Suprapubic skin (tissue), 4 donors: ENCODE measurements at regions not wholly inside any gene's neighbourhood (a gene's known extent, or its start where the extent isn't known, plus 50 kb on each side); places are given as distances from the start of the nearest gene placed in this dataset.

Experiments
- EP300 ChIP-seq: sonication (generic); formaldehyde crosslinking; IDR thresholded peaks from one replicate; pipeline ENCODE4 v1.6.1; 2017; ENCODE audit warnings: antibody characterized with exemption
- POLR2A ChIP-seq, 2 donors: fragments of 450-650 bp; IDR thresholded peaks; one replicate each; pipeline ENCODE4 v1.6.1; 2017; ENCODE audit warnings: antibody characterized with exemption in 2 of 2, mild to moderate bottlenecking in 2 of 2, moderate library complexity in 2 of 2
- POLR2AphosphoS5 ChIP-seq, 3 donors: sonication (generic); formaldehyde crosslinking; IDR thresholded peaks; one replicate each; pipeline ENCODE4 v1.6.1; 2017; ENCODE audit warnings: antibody characterized with exemption in 3 of 3
- TF ChIP-seq, protein P1 (sequence below), 2 donors: fragments of 200-600 bp in 1 of 2; fragments of 450-650 bp in 1 of 2; sonication (generic) in 1 of 2; IDR thresholded peaks; one replicate each; pipeline ENCODE4 v1.5.1; 2016 to 2019; ENCODE audit warnings: antibody characterized with exemption in 2 of 2, mild to moderate bottlenecking in 1 of 2, moderate library complexity in 1 of 2

DNA sequence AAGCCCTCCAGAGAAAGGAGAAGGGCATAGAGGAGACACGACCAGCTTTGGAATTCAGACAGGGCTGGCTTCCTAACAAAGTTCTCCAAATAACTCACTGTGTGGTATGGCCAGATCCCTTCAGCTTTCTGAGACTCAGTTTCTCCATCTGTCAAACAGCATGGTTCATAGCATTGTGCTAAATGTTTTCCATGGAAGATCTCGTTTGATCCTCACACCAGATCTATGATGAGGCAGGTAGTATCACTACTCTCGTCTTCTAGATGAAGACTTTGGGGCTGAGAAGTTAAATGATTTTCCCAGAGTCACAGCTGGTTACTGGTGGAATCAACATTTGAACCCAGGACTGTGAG, 507.3 kb downstream of the HAPSTR1 start:
- TF ChIP-seq, protein P1, sequence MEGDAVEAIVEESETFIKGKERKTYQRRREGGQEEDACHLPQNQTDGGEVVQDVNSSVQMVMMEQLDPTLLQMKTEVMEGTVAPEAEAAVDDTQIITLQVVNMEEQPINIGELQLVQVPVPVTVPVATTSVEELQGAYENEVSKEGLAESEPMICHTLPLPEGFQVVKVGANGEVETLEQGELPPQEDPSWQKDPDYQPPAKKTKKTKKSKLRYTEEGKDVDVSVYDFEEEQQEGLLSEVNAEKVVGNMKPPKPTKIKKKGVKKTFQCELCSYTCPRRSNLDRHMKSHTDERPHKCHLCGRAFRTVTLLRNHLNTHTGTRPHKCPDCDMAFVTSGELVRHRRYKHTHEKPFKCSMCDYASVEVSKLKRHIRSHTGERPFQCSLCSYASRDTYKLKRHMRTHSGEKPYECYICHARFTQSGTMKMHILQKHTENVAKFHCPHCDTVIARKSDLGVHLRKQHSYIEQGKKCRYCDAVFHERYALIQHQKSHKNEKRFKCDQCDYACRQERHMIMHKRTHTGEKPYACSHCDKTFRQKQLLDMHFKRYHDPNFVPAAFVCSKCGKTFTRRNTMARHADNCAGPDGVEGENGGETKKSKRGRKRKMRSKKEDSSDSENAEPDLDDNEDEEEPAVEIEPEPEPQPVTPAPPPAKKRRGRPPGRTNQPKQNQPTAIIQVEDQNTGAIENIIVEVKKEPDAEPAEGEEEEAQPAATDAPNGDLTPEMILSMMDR (IDR thresholded peaks at IDR 0.05): no peak
- TF ChIP-seq POLR2A (IDR thresholded peaks at IDR 0.05) (no peak), POLR2AphosphoS5 (IDR thresholded peaks at IDR 0.05) (no peak), EP300 (no peak)
